OCI-LY3 (cell line): ENCODE measurements at regions not wholly inside any gene's neighbourhood (a gene's known extent, or its start where the extent isn't known, plus 50 kb on each side); places are given as distances from the start of the nearest gene placed in this dataset.

Source experiments
- CTCF ChIP-seq: fragments of 200-600, 300-600 bp; sonication (generic); IDR thresholded peaks from 2 replicates; pipeline ENCODE4 v1.5.1; 2014; ENCODE audit warnings: antibody characterized with exemption, low read length, low read depth
- EZH2phosphoT487 ChIP-seq: fragments of 200-600 bp; shearing (Covaris generic); IDR thresholded peaks from 2 replicates; pipeline ENCODE4 v1.6.1; 2018; ENCODE audit warnings: antibody characterized with exemption, mixed run types, low read depth

DNA sequence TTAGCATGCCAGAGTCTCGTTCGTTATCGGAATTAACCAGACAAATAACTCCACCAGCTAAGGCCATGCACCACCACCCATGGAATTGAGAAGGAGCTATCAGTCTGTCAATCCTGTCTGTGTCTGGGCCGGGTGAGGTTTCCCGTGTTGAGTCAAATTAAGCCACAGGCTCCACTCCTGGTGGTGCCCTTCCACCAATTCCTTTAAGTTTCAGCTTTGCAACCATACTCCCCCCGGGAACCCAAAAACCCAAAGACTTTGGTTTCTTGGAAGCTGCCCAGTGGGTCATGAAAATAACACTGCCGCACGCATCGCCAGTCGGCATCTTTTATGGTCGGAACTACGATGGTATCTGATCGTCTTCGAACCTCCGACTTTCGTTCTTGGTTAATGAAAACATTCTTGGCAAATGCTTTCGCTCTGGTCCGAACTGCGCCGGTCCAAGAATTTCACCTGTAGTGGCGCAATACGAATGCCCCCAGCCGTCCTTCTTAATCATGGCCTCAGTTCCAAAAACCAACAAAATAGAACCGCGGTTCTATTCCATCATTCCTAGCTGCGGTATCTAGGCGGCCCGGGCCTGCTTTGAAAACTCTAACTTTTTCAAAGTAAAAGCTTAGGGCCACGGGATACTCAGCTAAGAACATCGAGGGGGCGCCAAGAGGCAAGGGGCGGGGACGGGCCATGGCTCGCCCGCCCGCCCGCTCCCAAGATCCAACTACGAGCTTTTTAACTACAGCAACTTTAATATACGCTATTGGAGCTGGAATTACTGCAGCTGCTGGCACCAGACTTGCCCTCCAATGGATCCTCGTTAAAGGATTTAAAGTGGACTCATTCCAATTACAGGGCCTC is 1958.5 kb upstream of the DEFB115 start:
- TF ChIP-seq CTCF, result no peak
- TF ChIP-seq EZH2phosphoT487, result no peak
